ENCODE measurements at regions not wholly inside any gene's neighbourhood (a gene's known extent, or its start where the extent isn't known, plus 50 kb on each side); places are given as distances from the start of the nearest gene placed in this dataset.

DNA sequence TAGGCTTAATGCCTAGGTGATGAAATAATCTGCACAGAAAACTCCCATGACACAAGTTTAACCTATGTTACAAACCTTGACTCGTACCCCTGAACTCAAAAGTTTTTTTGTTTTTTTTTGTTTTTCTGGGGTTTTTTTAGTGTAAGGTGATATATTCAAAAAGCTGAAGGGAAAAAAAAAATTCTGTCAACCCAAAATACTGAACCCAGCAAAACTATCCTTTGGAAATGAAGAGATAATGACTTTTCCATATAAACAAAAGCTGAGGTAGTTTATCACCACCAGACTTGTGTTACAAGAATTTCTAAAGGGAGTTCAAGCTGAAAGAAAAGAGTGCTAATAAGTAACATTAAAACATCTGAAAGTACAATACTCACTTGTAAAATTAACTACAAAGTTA lies 448.1 kb downstream of the KCNH5 start:
- no peak for DNase-seq (ENCODE audit: low spot score in 2 of 2)
- Histone ChIP-seq H3K27me3 (no peaks in the 10 kb centered on the region), H3K4me3 (no peak overlapping the region), H3K9me3 (peaks cover 0 to 11% (median 0%) of the 10 kb centered on the region in 4 donors), H3K4me1 (no peaks in the 10 kb centered on the region), H3K36me3 (no peaks in the 10 kb centered on the region), H3K27ac (no peak overlapping the region)
- TF ChIP-seq POLR2A (IDR thresholded peaks at IDR 0.05) (no peak), EP300 (IDR thresholded peaks at IDR 0.05) (no peak)
- TF ChIP-seq, protein P1, sequence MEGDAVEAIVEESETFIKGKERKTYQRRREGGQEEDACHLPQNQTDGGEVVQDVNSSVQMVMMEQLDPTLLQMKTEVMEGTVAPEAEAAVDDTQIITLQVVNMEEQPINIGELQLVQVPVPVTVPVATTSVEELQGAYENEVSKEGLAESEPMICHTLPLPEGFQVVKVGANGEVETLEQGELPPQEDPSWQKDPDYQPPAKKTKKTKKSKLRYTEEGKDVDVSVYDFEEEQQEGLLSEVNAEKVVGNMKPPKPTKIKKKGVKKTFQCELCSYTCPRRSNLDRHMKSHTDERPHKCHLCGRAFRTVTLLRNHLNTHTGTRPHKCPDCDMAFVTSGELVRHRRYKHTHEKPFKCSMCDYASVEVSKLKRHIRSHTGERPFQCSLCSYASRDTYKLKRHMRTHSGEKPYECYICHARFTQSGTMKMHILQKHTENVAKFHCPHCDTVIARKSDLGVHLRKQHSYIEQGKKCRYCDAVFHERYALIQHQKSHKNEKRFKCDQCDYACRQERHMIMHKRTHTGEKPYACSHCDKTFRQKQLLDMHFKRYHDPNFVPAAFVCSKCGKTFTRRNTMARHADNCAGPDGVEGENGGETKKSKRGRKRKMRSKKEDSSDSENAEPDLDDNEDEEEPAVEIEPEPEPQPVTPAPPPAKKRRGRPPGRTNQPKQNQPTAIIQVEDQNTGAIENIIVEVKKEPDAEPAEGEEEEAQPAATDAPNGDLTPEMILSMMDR (IDR thresholded peaks at IDR 0.05) = no peak
- 95 to 100% methylated on average over 1 of the region's 1 CpG for WGBS, 2 donors

DNA sequence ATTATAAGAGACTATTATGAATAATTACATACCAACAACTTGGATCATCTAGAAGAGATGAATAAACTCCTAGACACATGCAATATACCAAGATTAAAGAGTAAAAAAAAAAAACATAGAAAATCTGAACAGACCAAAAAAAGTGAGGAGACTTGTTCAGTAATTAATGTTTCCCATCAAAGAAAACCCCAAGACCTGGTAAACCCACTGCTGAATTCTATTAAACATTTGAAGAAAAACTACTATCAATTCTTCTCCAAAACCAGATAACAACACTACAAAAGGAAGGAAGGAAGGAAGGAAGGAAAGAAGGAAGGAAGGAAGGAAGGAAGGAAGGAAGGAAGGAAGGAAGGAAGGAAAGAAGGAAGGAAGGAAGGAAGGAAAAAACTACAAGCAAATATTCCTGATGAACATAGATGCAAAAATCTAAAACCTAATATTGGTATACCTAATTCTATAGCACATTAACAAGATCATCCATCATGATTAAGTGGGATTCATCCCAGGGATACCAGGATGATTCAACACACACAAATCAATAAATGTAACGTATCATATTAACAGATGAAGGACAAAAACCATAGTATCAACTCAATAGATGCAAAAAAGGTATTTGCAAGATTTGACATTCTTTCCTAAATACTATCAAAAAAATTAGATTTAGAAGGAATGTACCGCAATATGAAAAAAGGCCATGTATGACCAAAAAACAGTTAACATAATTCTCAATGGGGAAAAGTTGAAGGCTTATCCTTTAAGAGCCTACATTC lies 445.5 kb downstream of the KCNH5 start:
- Histone ChIP-seq H3K36me3 (no peaks in the 10 kb centered on the region), H3K4me3 (no peak overlapping the region), H3K27ac (no peak overlapping the region), H3K4me1 (no peaks in the 10 kb centered on the region), H3K9me3 (peaks cover 0 to 11% (median 0%) of the 10 kb centered on the region in 4 donors), H3K27me3 (no peaks in the 10 kb centered on the region)
- TF ChIP-seq EP300 (IDR thresholded peaks at IDR 0.05) = no peak
- no peak for TF ChIP-seq POLR2A (IDR thresholded peaks at IDR 0.05)
- no peak for DNase-seq (ENCODE audit: low spot score in 2 of 2)
- WGBS, 2 donors = 92 to 93% methylated on average over 2 of the region's 2 CpGs

DNA sequence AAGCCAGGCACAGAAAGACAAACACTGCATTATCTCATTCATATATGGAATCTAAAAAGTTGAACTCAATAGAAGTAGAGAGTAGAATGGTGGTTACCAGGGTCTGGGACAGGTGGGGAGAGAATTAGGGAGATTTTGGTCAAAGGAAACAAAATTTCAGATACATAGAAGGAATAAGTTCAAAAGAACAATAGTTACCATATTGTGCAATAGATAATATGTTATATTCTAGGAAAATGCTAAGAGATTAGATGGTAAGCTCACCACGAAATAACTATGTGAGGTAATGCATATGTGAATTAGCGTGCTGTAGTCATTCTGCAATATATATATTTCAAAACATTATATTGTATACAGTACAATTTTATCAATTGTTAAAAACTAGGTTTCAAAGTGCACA lies 442.5 kb downstream of the KCNH5 start:
- no peaks in the 10 kb centered on the region for H3K9me3 ChIP-seq
- no peaks in the 10 kb centered on the region for H3K36me3 ChIP-seq
- no peaks in the 10 kb centered on the region for H3K4me1 ChIP-seq
- no peaks in the 10 kb centered on the region for H3K27me3 ChIP-seq
- no peak overlapping the region for H3K27ac ChIP-seq
- WGBS, 2 donors = 89 to 90% methylated on average over 2 of the region's 2 CpGs
- no peak for DNase-seq (ENCODE audit: low spot score in 2 of 2)
- no peak overlapping the region for H3K4me3 ChIP-seq
- TF ChIP-seq, protein P1 (IDR thresholded peaks at IDR 0.05) = no peak
- TF ChIP-seq POLR2A (IDR thresholded peaks at IDR 0.05) (no peak), EP300 (IDR thresholded peaks at IDR 0.05) (no peak)

DNA sequence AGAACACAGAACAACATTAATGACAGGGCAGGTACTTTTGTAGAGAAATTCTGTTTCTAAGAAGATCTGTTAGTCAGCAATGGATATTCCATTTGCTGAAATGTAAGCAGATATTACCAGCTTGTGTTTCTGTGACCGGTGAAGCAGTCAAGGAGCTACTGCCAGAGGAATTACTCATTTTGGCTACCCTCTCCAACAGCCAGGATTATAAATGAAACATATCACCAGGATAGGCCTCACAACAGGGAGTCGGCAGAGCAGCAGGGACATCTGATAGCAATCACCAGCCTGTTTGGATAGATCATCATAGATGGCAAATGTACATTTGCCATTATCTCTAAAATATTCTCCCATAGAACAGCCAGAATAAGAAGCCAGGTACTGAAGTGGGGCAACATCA lies 440.7 kb downstream of the KCNH5 start:
- DNase-seq (ENCODE audit: low spot score in 2 of 2) = no peak
- Histone ChIP-seq H3K36me3 (no peaks in the 10 kb centered on the region), H3K4me3 (no peak overlapping the region), H3K4me1 (no peaks in the 10 kb centered on the region), H3K27ac (no peak overlapping the region), H3K27me3 (no peaks in the 10 kb centered on the region), H3K9me3 (no peaks in the 10 kb centered on the region)
- 76 to 90% methylated on average over 2 of the region's 2 CpGs for WGBS, 2 donors
- TF ChIP-seq POLR2A (IDR thresholded peaks at IDR 0.05) (no peak), EP300 (IDR thresholded peaks at IDR 0.05) (no peak)
- TF ChIP-seq, protein P1 (IDR thresholded peaks at IDR 0.05) = no peak

DNA sequence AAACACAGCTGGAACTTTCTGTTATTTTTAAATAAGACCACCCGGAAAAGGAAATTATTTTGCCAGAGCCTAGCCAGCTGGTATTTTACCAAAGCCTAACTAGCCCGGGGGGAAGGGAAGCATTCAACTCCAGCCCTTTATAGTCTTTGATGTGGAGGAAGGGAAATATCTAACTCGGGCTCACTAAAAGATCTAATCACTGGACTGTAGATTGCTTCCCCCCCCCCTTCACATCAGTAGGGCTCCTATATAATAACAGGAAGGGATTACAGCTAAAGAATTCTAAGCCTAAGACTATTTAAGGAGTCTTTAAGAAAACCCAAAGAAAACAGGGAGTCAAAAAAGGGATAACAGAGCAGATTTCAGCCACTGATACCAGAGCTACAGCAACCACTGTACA lies 431.1 kb downstream of the KCNH5 start:
- no peak for DNase-seq (ENCODE audit: low spot score in 2 of 2)
- H3K27me3 ChIP-seq = no peaks in the 10 kb centered on the region
- H3K4me3 ChIP-seq = no peak overlapping the region
- 3 to 8% methylated on average over 3 of the region's 3 CpGs for WGBS, 2 donors
- no peaks in the 10 kb centered on the region for H3K36me3 ChIP-seq
- TF ChIP-seq, protein P1 (IDR thresholded peaks at IDR 0.05) = no peak
- TF ChIP-seq EP300 (IDR thresholded peaks at IDR 0.05) (no peak), POLR2A (IDR thresholded peaks at IDR 0.05) (no peak)
- no peak overlapping the region for H3K27ac ChIP-seq
- no peaks in the 10 kb centered on the region for H3K9me3 ChIP-seq
- no peaks in the 10 kb centered on the region for H3K4me1 ChIP-seq
